Stimulated activated CD8-positive, alpha-beta memory T cell treated with anti-CD3 and anti-CD28 coated beads, Interleukin-7, amount 100 ng/mL, for 1 hour (primary cell): ENCODE measurements at regions not wholly inside any gene's neighbourhood (a gene's known extent, or its start where the extent isn't known, plus 50 kb on each side); places are given as distances from the start of the nearest gene placed in this dataset.
"Not testable (repeated sequence)": the region's sequence is repeated elsewhere in the genome, so short reads cannot be mapped to it uniquely, and the experiment has no call there.

Experiments used
- DNase-seq, 2 donors: peaks; one replicate each; pipeline ENCODE4 v3.0.0-alpha.2; 2020; ENCODE audit warnings: low read depth in 2 of 2

GRCh38 chr6:145271577-145271976 is 463.7 kb downstream of the EPM2A start:
- DNase-seq, result no peak

DNA sequence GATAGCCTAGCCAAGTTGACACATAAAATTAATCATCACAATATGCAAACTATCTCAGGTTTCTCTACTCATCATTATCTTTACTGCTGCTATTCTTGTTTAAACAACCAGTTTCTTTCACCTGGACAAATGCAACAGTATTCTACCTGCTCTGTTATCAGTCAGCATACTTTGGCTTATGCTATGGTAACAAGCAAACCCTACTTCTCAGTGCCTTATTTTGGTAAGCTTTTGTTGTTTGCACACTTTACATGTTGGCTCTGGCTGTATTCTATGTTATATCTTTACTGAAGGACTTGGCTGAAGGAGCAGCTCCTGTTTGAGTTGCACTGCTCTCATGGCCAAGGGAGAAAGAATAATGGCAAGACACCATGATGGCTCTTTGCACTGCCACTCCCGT is 463.1 kb downstream of the EPM2A start:
- DNase-seq, result no peak

GRCh38 chr6:145273136-145273535 is 462.2 kb downstream of the EPM2A start:
- DNase-seq, result no peak

DNA sequence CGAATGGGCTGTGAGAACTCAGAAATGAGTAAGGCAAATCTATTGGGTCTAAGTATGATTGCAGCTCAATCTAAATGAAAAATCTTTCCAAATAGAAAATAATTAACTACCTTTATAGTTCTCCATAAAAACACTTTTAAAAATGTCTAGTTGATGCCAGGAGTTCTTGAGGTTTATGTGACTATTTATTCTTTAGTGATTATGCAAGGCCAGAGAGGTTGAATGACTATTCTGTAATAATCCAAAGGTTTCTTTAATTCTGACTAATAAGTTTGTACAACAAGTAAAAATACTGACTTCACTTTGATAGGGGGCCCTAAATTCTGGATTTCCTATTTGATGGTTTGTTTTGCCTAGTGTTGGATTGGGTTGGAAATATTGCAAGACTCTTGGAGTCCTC is 461.2 kb downstream of the EPM2A start:
- DNase-seq, result no peak

DNA sequence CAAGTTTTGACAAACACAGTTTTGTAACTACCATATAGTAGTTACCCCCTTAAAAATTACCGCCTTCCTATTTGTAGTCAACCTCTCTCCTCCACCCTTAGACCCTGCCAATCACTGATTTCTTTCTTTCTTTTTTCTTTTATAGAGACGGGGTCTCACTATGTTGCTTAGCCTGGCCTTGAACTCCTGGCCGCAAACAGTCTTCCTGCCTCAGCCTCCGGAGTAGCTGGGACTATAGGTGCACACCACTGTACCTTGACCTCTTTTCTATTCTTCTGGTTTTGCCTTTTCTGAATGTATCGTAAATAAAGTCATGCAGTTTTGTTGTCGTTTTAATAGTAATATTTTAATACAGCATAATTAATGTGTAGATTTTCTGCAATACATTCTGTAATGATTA is 460.3 kb downstream of the EPM2A start:
- no peak for DNase-seq

DNA sequence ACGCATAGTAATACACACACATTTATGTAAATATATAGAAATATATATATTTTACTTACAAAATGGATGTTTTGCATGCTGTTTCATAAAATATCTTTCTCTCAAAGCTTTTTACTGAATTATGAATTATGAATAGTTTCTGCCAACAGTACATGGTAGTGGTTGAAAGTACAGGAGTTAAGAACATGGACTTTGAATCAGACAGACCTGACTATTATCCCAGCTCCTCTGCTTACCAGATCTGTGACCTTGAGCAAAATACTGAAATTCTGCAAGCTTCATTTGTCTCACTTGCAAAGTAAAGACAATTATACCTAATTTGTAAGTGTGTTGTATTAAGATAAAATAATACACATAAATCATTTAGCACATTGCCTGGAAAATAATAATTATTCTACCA is 459.5 kb downstream of the EPM2A start:
- no peak for DNase-seq

- DNase-seq, result no peak
These were observed 458.6 kb downstream of the EPM2A start for GRCh38 chr6:145276756-145277155.

- DNase-seq, result no peak
These were observed 457.8 kb downstream of the EPM2A start for GRCh38 chr6:145277358-145278086.

GRCh38 chr6:145278163-145278807 is 457.0 kb downstream of the EPM2A start:
- no peak for DNase-seq

- DNase-seq, result no peak
These were observed 455.8 kb downstream of the EPM2A start for GRCh38 chr6:145279551-145279950.

DNA sequence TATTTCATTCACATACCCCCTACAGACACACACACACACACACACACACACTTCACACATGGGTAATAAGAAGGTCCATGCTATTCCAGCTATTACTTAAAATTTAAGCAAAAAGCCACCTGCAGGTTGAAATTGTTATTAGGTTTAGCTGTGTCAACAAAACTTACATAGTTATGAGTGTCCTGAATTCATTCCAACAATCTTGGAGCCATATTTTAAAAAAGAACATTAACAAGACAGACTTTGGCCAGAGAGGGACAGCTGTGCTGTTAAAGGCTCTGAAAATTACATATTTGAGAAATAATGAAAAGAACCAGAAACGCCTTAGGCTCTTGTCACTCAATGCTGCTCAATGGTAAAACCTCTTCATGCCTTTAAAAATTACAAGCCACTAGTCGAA is 455.3 kb downstream of the EPM2A start:
- no peak for DNase-seq

DNA sequence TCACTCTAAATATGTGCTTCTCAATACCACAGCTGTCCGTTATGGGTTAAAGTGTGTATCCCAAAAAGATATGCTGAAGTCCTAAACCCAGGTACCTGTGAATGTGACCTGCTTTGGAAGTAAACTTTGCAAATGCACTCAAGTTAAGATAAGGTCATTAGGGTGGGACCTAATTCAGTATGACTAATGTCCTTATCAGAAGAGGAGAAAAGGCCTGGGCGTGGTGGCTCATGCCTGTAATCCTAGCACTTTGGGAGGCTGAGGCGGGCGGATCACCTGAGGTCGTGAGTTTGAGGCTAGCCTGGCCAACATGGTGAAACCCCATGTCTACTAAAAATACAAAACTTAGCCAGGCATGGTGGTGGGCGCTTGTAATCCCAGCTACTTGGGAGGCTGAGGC is 452.1 kb downstream of the EPM2A start:
- not testable (repeated sequence) for DNase-seq

DNA sequence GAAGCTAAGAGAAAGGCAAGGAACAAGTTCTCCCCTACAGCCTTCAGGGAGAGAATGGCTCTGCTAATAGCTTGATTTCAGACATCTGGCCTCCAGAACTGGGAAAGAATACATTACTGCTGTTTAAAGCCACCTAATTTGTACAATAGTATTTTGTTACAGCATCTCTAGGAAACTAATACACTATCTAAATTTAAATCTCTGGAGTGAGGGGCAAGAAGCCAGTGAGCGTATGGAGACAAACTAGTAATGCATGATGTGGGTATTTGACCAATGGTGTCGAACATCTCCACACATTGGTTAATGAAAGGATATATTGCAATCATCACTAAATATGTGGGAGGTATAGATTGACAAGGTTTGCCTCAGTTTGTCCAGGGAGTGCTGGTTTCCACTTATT is 451.5 kb downstream of the EPM2A start:
- no peak for DNase-seq

DNA sequence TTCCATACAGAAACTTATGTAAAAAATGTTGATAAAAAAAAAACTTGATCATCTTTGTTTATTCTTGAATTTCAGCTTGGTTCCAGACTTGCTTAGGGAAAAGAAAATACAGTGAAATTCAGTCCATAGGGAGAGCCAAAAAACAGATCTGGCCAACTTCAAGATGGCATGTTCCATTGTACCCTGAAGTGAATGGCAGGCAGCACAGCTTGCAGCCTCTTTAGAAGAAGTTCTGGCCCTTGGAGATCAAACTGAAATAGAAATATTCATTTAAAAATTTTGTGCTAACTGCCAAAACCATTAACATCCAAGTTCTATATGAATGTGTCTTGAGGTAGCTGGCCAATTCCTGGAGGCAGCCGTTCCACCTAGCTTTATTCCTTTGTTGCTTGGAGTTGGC is 448.4 kb downstream of the EPM2A start:
- no peak for DNase-seq

DNA sequence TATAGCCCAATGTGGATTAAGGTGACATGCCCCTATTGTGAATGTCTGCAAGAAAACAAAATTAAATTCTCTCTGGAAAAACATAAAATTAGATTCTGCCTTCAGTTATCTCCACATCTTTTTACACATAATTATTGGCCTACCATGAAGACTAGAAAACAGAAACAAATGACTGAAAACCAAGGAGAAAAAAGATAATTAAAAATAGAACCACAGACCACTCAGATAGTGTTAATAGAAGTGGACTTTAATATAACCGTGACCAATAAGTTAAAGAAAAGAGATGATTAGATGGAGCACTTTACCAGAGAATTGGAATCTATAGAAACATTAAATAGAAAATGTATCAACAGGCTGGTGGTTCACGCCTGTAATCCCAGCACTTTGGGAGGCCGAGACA is 445.7 kb downstream of the EPM2A start:
- no peak for DNase-seq

DNA sequence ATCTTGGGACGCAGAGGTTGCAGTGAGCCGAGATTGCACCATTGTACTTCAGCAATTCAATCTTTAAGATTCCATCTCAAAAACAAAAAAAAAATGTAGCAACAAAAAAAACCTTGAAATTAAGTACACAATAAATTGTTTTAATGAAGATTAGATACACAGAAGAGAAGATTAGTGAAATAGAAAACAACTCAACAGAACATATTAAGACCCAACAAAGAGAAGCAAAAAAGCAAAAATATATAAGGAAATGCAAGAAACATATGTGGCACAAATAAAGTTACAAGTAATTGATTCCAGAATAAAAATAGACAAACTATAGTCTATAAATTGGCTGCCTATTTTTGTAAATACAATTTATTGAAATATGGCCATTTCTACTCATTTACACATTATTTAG is 445.2 kb downstream of the EPM2A start:
- no peak for DNase-seq

DNA sequence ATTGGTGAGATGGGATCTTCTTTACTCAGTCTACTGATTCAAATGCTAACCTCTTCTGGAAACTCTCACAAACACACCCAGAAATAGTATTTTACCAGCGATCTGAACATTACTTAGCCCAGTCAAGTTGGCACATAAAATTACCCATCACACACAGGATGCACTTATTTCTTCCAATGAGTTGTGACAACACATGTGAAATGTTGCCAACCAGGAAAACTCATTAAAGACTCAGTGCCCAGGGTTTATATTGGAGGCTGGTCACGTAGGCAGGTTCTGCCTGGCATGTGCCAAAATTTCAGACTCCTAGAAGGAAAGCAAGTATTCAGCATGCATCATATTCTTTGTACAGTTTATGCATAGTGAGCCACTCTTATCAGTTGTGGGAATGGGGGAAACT is 443.3 kb downstream of the EPM2A start:
- DNase-seq, result no peak

DNA sequence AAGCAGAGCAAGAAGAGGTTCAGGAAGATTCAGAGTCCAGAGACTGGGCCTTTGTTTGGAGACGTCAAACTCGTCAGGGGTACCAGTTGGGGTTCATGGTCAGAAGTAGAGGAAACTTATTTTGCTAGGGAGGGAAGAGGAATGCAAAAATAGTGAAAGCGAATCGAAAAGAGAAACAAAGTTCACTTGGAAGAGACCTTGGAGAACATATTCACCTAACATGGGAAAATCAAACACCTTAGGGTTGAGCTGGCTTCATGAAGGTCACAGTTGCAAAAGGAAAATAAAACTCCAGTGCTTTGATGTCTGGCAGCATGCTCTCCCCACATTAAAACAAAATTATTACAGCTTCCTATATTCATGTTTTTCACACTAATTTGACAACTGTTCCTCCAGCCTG is 440.4 kb downstream of the EPM2A start:
- no peak for DNase-seq

DNA sequence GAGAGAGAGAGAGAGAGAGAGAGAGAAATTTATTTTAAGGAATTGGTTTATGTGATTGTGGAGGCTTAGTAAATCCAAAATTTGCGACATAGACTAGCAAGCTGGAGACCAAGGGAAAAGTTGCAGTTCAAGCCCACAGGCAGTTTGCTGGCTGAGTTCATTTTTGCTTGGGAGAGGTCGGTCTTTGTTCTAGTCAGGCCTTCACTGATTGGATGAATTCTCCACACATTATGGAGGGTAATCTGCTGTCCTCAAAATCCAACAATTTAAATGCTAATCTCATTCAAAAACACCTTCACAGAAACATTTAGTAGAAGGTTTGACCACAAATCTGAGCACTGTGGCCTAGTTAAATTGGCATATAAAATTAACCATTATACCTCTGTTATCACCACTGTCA is 439.6 kb downstream of the EPM2A start:
- no peak for DNase-seq

- DNase-seq, result no peak
These were observed 429.6 kb downstream of the EPM2A start for GRCh38 chr6:145305670-145306069.

GRCh38 chr6:145306489-145306888 is 428.8 kb downstream of the EPM2A start:
- no peak for DNase-seq

DNA sequence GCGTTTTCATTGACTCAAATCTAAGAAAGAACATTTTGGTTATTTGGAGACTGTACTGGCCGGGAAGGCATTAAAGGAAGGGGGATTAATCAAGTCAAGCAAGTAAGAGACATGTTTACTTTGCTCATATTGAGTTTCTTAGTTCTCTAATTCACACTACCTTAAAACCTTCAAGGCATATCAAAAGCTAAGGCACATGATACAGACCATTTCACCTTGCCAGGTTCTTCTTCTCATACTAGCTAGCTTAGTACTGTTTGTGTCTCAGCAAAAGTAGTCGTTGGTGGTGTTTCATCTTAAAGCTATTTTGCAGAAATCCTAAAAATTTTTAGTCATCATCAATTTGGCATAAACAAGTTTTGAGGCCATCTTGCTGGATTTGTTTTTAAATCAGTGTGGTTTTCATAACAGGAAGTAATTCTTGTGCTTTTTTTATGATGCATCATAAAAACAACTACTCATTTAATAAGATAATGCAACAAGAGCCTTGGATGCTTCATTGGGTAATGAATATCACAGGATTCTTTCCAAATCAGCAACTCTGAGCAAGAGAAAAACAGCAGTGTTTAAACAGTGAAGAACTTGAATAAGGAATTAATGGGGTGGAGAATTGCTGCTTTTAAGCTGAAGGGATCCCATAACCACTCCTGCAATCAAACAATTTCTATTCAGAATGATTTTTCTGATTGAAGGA is 425.3 kb downstream of the EPM2A start:
- no peak for DNase-seq

DNA sequence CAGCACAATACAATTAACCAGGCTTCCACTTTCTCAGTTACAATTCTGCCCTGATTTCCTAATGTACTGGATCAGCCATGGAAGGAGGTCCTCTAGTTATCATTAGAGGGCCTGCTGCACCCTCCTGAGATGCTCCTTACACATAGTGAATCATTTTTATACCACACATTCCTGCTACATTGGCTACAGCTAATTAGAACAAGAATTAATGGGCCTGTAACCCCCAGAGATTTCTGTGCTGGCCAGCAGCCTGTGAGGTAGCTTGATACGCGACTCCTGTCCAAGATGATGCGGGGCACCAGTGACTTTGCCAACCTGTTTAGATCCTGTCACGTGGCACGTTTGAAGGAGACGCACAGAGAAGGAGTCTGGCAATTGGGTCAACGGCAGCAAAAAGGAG is 422.8 kb downstream of the EPM2A start:
- DNase-seq, result no peak
